ENCODE measurements at regions not wholly inside any gene's neighbourhood (a gene's known extent, or its start where the extent isn't known, plus 50 kb on each side); places are given as distances from the start of the nearest gene placed in this dataset.

DNA sequence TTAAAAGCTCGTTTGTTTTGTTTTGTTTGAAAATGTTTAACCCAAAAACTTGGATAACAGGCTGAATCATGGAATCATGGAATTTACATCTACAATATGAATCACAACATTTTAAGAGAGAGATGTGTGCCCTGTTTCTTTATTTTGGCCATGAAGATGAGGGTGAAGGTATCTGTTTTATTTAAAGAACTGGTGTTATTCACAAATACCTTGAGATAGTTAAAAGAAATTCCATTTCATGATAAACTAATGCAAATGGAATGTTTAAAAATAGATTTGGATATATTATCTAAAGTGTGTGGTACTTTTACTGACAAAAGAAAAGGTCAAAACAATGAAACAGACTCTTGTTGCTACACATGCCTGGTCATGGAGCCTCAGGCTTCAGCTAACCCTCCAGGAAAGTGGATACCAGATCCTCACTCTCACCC is 486.0 kb upstream of the CFAP20DC start:
- BruUV-seq (replicated peaks), result no TSS peak
- no peaks in the 10 kb centered on the region for H3K27me3 Mint-ChIP-seq (ENCODE audit: unreplicated experiment)
- peaks cover 3% of the 10 kb centered on the region for H3K9me3 Mint-ChIP-seq (ENCODE audit: low read depth, unreplicated experiment)
- H3K4me1 Mint-ChIP-seq (ENCODE audit: low read depth, unreplicated experiment), result no peaks in the 10 kb centered on the region
- intact Hi-C loops (cut with micrococcal nuclease; ENCODE audit: unreplicated experiment), result no loop called here
- CTCF ChIA-PET, result no interaction called here
- no peak for DNase-seq
- no peaks in the 10 kb centered on the region for H3K36me3 Mint-ChIP-seq (ENCODE audit: insufficient read depth, unreplicated experiment)
- H3K27ac Mint-ChIP-seq (ENCODE audit: unreplicated experiment), result no peak overlapping the region
- TF ChIP-seq, protein P1, sequence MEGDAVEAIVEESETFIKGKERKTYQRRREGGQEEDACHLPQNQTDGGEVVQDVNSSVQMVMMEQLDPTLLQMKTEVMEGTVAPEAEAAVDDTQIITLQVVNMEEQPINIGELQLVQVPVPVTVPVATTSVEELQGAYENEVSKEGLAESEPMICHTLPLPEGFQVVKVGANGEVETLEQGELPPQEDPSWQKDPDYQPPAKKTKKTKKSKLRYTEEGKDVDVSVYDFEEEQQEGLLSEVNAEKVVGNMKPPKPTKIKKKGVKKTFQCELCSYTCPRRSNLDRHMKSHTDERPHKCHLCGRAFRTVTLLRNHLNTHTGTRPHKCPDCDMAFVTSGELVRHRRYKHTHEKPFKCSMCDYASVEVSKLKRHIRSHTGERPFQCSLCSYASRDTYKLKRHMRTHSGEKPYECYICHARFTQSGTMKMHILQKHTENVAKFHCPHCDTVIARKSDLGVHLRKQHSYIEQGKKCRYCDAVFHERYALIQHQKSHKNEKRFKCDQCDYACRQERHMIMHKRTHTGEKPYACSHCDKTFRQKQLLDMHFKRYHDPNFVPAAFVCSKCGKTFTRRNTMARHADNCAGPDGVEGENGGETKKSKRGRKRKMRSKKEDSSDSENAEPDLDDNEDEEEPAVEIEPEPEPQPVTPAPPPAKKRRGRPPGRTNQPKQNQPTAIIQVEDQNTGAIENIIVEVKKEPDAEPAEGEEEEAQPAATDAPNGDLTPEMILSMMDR (IDR thresholded peaks at IDR 0.05; ENCODE audit: unreplicated experiment), result no peak
- no peak overlapping the region for H3K4me3 Mint-ChIP-seq (ENCODE audit: low read depth, unreplicated experiment)

DNA sequence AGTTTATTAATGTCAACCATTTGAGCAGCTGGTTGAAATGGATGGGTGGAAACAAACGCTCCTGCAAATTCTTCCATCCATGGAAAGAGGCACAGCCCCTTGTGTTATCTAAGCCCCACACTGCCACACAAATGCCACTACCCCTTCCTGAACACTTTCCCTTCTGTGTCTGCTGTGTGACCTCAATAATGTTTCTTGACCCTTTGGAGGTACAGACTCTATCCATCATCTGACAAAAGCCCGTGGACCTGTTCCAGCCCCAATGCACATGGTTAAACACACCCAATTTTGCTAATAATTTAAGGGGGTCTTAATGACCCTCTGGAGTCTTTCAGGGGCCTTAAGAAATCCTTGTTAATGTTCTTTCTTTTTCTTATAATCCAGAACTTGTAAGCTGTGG is 482.2 kb upstream of the CFAP20DC start:
- no TSS peak for BruUV-seq (replicated peaks)
- Mint-ChIP-seq H3K4me3 (ENCODE audit: low read depth, unreplicated experiment) (no peak overlapping the region), H3K36me3 (ENCODE audit: insufficient read depth, unreplicated experiment) (no peaks in the 10 kb centered on the region), H3K9me3 (ENCODE audit: low read depth, unreplicated experiment) (no peaks in the 10 kb centered on the region), H3K4me1 (ENCODE audit: low read depth, unreplicated experiment) (no peaks in the 10 kb centered on the region), H3K27me3 (ENCODE audit: unreplicated experiment) (no peaks in the 10 kb centered on the region), H3K27ac (ENCODE audit: unreplicated experiment) (no peak overlapping the region)
- TF ChIP-seq, protein P1 (IDR thresholded peaks at IDR 0.05; ENCODE audit: unreplicated experiment), result no peak
- CTCF ChIA-PET, result no interaction called here
- DNase-seq, result no peak
- intact Hi-C loops (cut with micrococcal nuclease; ENCODE audit: unreplicated experiment), result no loop called here

DNA sequence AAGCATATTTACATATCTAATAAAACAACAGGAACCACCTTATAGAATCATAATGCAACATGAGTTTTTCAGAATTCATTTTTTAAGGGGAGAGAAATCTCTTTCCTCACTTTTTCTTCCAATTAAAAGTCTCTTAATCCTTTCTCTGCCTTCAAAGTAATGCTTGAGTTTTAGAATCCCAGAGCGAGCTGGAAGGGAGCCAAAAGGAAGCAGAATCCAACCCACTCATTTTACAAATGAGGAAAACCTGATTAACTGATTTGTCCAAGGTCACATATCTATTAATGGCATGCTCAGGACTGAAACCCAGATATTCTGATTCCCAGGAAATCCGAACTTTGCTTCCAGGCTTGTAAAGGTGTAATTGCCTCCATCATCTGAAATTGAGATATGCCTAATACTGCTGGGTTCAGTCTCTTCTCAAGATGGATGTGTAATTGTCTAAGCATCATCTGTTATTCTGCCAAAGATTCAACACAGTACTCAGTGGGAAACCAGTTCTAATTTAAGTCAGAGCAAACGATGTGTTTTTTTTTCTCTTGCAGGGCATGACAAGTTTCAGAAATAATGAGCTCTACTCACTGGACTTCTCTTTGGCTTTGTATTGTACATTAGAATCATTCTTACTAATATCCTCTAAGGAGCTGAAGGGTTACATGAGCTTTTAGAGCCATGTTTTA is 481.4 kb upstream of the CFAP20DC start:
- no TSS peak for BruUV-seq (replicated peaks)
- H3K9me3 Mint-ChIP-seq (ENCODE audit: low read depth, unreplicated experiment), result no peaks in the 10 kb centered on the region
- TF ChIP-seq, protein P1 (IDR thresholded peaks at IDR 0.05; ENCODE audit: unreplicated experiment), result no peak
- no peaks in the 10 kb centered on the region for H3K36me3 Mint-ChIP-seq (ENCODE audit: insufficient read depth, unreplicated experiment)
- no peak overlapping the region for H3K4me3 Mint-ChIP-seq (ENCODE audit: low read depth, unreplicated experiment)
- CTCF ChIA-PET, result interaction anchor here (0.6 kb wide), 1 partner anchor 828 kb away, joined by 3 read pairs; no protein-coding TSS in a partner anchor
- H3K4me1 Mint-ChIP-seq (ENCODE audit: low read depth, unreplicated experiment), result no peaks in the 10 kb centered on the region
- intact Hi-C loops (cut with micrococcal nuclease; ENCODE audit: unreplicated experiment), result no loop called here
- no peak overlapping the region for H3K27ac Mint-ChIP-seq (ENCODE audit: unreplicated experiment)
- DNase-seq, result no peak
- no peaks in the 10 kb centered on the region for H3K27me3 Mint-ChIP-seq (ENCODE audit: unreplicated experiment)

DNA sequence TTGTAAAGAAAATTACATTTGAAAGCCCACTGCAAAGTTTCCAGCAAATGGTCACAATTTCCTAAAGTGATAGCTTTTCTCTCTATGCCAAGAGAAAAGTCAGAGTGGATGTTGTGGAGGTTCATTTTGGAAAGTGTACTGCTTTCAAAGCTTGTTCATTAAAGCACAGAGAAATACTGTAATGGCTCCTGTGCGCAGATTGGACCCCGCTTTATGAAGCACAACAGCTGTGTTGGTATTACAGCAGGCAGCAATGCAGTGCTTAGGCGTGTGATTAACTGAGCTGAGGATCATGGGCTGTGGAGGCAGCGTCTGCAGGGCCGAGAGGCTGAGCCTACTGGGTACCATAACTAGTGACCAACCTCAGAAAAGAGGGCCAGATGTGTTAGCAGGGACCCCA is 478.4 kb upstream of the CFAP20DC start:
- Mint-ChIP-seq H3K9me3 (ENCODE audit: low read depth, unreplicated experiment) (peaks cover 4% of the 10 kb centered on the region), H3K4me1 (ENCODE audit: low read depth, unreplicated experiment) (no peaks in the 10 kb centered on the region), H3K27me3 (ENCODE audit: unreplicated experiment) (no peaks in the 10 kb centered on the region), H3K4me3 (ENCODE audit: low read depth, unreplicated experiment) (no peak overlapping the region), H3K36me3 (ENCODE audit: insufficient read depth, unreplicated experiment) (no peaks in the 10 kb centered on the region), H3K27ac (ENCODE audit: unreplicated experiment) (no peak overlapping the region)
- no TSS peak for BruUV-seq (replicated peaks)
- TF ChIP-seq, protein P1 (IDR thresholded peaks at IDR 0.05; ENCODE audit: unreplicated experiment), result no peak
- no peak for DNase-seq
- CTCF ChIA-PET, result no interaction called here
- intact Hi-C loops (cut with micrococcal nuclease; ENCODE audit: unreplicated experiment), result no loop called here

All from Calu3 (cell line).